NT2/D1 (cell line): ENCODE measurements at regions not wholly inside any gene's neighbourhood (a gene's known extent, or its start where the extent isn't known, plus 50 kb on each side); places are given as distances from the start of the nearest gene placed in this dataset.

ENCODE experiments used
- SUZ12 ChIP-seq: IDR thresholded peaks from 2 replicates; pipeline ENCODE4 v1.6.1; 2011; ENCODE audit not compliant: insufficient read length, insufficient read depth; ENCODE audit errors: extremely low read depth
- YY1 ChIP-seq: IDR thresholded peaks from 2 replicates; pipeline ENCODE4 v1.6.1; 2011; ENCODE audit not compliant: insufficient read length, insufficient read depth
- ZNF274 ChIP-seq: IDR thresholded peaks from 2 replicates; pipeline ENCODE4 v1.6.1; 2011; ENCODE audit warnings: mild to moderate bottlenecking, low read depth, low read length

DNA sequence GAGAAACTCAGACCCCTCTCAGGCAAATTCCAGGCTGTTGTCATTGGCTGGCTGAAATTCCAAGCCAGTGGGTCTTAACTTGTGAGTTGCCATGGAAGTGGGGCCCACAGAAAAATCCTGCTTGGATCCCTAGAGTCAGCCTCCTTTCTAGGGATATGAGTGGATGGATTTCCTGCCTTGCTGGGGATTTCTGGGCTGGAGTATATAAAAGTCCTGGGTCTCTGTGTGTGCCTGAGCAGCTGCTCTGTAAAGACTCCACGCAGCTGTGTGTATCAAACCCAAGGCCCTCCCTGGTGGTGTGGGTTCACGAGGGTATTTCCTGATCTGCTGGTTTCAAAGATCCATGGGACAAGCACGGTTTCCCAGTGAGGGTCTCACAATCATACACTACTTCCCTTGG is 1077.1 kb downstream of the SLC16A7 start:
- TF ChIP-seq ZNF274 (no peak), SUZ12 (no peak), YY1 (no peak)
